ENCODE measurements at regions not wholly inside any gene's neighbourhood (a gene's known extent, or its start where the extent isn't known, plus 50 kb on each side); places are given as distances from the start of the nearest gene placed in this dataset.

DNA sequence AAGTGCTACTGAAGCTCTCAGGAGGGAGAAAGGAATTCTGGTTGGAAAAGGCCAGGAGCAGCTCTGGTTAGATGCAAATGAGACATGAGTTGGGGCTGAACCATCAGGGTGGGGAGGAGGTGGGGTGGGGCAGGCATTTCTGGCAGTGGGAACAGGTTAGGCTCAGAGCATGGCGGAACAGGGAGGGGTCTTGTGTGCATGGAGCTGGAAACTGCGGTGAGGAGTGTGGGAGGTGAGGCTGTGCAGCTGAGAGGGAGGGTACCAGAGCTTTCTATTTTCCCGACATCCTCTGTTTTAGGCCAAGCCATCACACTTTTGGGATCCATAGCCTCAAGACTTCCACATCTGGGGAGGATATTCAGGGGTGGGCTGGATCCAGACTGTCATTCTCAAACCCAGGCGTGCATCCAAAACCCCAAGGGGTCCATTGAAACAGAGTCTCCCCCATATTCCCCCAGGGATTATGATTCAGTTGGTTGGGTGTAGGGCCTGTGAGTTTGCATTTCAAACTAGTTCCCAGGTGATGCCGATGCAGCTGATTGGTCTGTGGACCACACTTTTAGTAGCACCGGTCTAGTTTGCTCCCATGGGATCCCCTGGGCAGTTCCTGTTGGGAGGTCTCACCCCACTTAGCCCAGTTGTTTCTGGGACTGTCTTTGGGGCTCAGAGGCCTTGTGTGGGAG is 100.9 kb upstream of the TLE3 start:
- TF ChIP-seq GATA3 (IDR thresholded peaks at IDR 0.05; ENCODE audit: low read depth, low read length) (no peak), GATA2 (IDR thresholded peaks at IDR 0.05; ENCODE audit: low read depth, low read length) (no peak)
